ENCODE measurements at regions not wholly inside any gene's neighbourhood (a gene's known extent, or its start where the extent isn't known, plus 50 kb on each side); places are given as distances from the start of the nearest gene placed in this dataset.

GRCh38 chr14:28661171-28661772 is 105.3 kb upstream of the FOXG1 start:
- DNase-seq: no peak

- no peak for DNase-seq
Observed at GRCh38 chr14:28666961-28667360, 99.6 kb upstream of the FOXG1 start.

- no peak for DNase-seq
Observed at GRCh38 chr14:28671425-28671824, 95.2 kb upstream of the FOXG1 start.

GRCh38 chr14:28673056-28673455 is 93.5 kb upstream of the FOXG1 start:
- DNase-seq: no peak

- DNase-seq: no peak
Observed at GRCh38 chr14:28676479-28676878, 90.1 kb upstream of the FOXG1 start.

- DNase-seq: no peak
Observed at GRCh38 chr14:28677381-28677780, 89.2 kb upstream of the FOXG1 start.

- DNase-seq: no peak
Observed at GRCh38 chr14:28678887-28679286, 87.7 kb upstream of the FOXG1 start.

GRCh38 chr14:28681681-28682080 is 84.9 kb upstream of the FOXG1 start:
- DNase-seq: no peak

GRCh38 chr14:28690029-28690692 is 76.4 kb upstream of the FOXG1 start:
- DNase-seq: no peak

GRCh38 chr14:28695109-28695508 is 71.5 kb upstream of the FOXG1 start:
- no peak for DNase-seq

- DNase-seq: no peak
Observed at GRCh38 chr14:28701733-28702132, 64.9 kb upstream of the FOXG1 start.

GRCh38 chr14:28703482-28703881 is 63.1 kb upstream of the FOXG1 start:
- DNase-seq: no peak

GRCh38 chr14:28704153-28704552 is 62.4 kb upstream of the FOXG1 start:
- DNase-seq: no peak

GRCh38 chr14:28707814-28708213 is 58.8 kb upstream of the FOXG1 start:
- DNase-seq: no peak

- DNase-seq: no peak
Observed at GRCh38 chr14:28709571-28710305, 56.8 kb upstream of the FOXG1 start.
